ENCODE measurements at regions not wholly inside any gene's neighbourhood (a gene's known extent, or its start where the extent isn't known, plus 50 kb on each side); places are given as distances from the start of the nearest gene placed in this dataset.

- TF ChIP-seq, protein P1, sequence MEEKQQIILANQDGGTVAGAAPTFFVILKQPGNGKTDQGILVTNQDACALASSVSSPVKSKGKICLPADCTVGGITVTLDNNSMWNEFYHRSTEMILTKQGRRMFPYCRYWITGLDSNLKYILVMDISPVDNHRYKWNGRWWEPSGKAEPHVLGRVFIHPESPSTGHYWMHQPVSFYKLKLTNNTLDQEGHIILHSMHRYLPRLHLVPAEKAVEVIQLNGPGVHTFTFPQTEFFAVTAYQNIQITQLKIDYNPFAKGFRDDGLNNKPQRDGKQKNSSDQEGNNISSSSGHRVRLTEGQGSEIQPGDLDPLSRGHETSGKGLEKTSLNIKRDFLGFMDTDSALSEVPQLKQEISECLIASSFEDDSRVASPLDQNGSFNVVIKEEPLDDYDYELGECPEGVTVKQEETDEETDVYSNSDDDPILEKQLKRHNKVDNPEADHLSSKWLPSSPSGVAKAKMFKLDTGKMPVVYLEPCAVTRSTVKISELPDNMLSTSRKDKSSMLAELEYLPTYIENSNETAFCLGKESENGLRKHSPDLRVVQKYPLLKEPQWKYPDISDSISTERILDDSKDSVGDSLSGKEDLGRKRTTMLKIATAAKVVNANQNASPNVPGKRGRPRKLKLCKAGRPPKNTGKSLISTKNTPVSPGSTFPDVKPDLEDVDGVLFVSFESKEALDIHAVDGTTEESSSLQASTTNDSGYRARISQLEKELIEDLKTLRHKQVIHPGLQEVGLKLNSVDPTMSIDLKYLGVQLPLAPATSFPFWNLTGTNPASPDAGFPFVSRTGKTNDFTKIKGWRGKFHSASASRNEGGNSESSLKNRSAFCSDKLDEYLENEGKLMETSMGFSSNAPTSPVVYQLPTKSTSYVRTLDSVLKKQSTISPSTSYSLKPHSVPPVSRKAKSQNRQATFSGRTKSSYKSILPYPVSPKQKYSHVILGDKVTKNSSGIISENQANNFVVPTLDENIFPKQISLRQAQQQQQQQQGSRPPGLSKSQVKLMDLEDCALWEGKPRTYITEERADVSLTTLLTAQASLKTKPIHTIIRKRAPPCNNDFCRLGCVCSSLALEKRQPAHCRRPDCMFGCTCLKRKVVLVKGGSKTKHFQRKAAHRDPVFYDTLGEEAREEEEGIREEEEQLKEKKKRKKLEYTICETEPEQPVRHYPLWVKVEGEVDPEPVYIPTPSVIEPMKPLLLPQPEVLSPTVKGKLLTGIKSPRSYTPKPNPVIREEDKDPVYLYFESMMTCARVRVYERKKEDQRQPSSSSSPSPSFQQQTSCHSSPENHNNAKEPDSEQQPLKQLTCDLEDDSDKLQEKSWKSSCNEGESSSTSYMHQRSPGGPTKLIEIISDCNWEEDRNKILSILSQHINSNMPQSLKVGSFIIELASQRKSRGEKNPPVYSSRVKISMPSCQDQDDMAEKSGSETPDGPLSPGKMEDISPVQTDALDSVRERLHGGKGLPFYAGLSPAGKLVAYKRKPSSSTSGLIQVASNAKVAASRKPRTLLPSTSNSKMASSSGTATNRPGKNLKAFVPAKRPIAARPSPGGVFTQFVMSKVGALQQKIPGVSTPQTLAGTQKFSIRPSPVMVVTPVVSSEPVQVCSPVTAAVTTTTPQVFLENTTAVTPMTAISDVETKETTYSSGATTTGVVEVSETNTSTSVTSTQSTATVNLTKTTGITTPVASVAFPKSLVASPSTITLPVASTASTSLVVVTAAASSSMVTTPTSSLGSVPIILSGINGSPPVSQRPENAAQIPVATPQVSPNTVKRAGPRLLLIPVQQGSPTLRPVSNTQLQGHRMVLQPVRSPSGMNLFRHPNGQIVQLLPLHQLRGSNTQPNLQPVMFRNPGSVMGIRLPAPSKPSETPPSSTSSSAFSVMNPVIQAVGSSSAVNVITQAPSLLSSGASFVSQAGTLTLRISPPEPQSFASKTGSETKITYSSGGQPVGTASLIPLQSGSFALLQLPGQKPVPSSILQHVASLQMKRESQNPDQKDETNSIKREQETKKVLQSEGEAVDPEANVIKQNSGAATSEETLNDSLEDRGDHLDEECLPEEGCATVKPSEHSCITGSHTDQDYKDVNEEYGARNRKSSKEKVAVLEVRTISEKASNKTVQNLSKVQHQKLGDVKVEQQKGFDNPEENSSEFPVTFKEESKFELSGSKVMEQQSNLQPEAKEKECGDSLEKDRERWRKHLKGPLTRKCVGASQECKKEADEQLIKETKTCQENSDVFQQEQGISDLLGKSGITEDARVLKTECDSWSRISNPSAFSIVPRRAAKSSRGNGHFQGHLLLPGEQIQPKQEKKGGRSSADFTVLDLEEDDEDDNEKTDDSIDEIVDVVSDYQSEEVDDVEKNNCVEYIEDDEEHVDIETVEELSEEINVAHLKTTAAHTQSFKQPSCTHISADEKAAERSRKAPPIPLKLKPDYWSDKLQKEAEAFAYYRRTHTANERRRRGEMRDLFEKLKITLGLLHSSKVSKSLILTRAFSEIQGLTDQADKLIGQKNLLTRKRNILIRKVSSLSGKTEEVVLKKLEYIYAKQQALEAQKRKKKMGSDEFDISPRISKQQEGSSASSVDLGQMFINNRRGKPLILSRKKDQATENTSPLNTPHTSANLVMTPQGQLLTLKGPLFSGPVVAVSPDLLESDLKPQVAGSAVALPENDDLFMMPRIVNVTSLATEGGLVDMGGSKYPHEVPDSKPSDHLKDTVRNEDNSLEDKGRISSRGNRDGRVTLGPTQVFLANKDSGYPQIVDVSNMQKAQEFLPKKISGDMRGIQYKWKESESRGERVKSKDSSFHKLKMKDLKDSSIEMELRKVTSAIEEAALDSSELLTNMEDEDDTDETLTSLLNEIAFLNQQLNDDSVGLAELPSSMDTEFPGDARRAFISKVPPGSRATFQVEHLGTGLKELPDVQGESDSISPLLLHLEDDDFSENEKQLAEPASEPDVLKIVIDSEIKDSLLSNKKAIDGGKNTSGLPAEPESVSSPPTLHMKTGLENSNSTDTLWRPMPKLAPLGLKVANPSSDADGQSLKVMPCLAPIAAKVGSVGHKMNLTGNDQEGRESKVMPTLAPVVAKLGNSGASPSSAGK (IDR thresholded peaks at IDR 0.05) = no peak
- TF ChIP-seq HMGXB4 (CRISPR knock-in tag; IDR thresholded peaks at IDR 0.05) = no peak
- no peak for TF ChIP-seq EP300 (IDR thresholded peaks at IDR 0.05; ENCODE audit: low read length)
- no peak for TF ChIP-seq SFPQ (IDR thresholded peaks at IDR 0.05; ENCODE audit: low read depth, low read length)
- TF ChIP-seq HDAC1 (IDR thresholded peaks at IDR 0.05) = no peak
Observed at GRCh38 chrX:4484266-4484665, 770.8 kb upstream of the PRKX start (continued).
